Progenitor cell of endocrine pancreas (in vitro differentiated cells): ENCODE measurements at regions not wholly inside any gene's neighbourhood (a gene's known extent, or its start where the extent isn't known, plus 50 kb on each side); places are given as distances from the start of the nearest gene placed in this dataset.

ENCODE experiments used
- DNase-seq: peaks from one replicate; pipeline ENCODE4 v3.0.0; 2021; ENCODE audit warnings: low spot score; ENCODE audit not compliant: unreplicated experiment
- H3K27ac Mint-ChIP-seq: 2 replicates; pipeline ENCODE4 v1.8.0; 2021; ENCODE audit warnings: mild to moderate bottlenecking, moderate library complexity, mixed read lengths
- H3K27me3 Mint-ChIP-seq: 2 replicates; pipeline ENCODE4 v1.8.0; 2021; ENCODE audit warnings: mixed read lengths
- H3K36me3 Mint-ChIP-seq: 2 replicates; pipeline ENCODE4 v1.8.0; 2022; ENCODE audit warnings: mixed read lengths; ENCODE audit not compliant: insufficient read depth
- H3K4me1 Mint-ChIP-seq: 2 replicates; pipeline ENCODE4 v1.8.0; 2021; ENCODE audit warnings: low read depth, mixed read lengths
- H3K4me3 Mint-ChIP-seq: 2 replicates; pipeline ENCODE4 v1.8.0; 2021; ENCODE audit warnings: low read depth, mild to moderate bottlenecking, moderate library complexity, mixed read lengths
- H3K9me3 Mint-ChIP-seq: 2 replicates; pipeline ENCODE4 v1.8.0; 2021; ENCODE audit warnings: low read depth, mixed read lengths
- TF ChIP-seq, protein P1 (sequence below): fragments of 200-600 bp; sonication (generic); IDR thresholded peaks from one replicate; pipeline ENCODE4 v1.5.0; 2021; ENCODE audit warnings: antibody characterized with exemption, mild to moderate bottlenecking; ENCODE audit not compliant: unreplicated experiment

DNA sequence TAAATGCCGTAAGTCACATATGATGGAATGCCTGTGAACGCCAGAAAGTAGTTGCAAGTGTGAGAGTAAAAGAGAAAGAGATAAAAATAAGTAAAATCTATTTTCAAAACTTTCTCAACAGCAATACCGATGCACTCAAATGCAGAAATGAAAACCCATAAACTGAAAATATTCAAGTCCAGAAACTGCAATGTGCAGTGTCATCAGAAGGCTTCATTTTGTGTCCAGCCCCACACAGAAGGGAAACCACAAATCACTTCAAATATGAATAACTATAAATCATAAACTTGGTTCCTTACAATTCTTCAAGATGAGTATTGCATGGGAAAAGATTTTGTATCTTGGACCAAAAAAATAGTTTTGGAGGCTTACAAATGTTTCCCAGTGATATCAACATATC is 375.2 kb upstream of the ANO5 start:
- no peak overlapping the region for H3K4me3 Mint-ChIP-seq
- TF ChIP-seq, protein P1, sequence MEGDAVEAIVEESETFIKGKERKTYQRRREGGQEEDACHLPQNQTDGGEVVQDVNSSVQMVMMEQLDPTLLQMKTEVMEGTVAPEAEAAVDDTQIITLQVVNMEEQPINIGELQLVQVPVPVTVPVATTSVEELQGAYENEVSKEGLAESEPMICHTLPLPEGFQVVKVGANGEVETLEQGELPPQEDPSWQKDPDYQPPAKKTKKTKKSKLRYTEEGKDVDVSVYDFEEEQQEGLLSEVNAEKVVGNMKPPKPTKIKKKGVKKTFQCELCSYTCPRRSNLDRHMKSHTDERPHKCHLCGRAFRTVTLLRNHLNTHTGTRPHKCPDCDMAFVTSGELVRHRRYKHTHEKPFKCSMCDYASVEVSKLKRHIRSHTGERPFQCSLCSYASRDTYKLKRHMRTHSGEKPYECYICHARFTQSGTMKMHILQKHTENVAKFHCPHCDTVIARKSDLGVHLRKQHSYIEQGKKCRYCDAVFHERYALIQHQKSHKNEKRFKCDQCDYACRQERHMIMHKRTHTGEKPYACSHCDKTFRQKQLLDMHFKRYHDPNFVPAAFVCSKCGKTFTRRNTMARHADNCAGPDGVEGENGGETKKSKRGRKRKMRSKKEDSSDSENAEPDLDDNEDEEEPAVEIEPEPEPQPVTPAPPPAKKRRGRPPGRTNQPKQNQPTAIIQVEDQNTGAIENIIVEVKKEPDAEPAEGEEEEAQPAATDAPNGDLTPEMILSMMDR = no peak
- no peaks in the 10 kb centered on the region for H3K9me3 Mint-ChIP-seq
- no peak for DNase-seq
- peaks cover 63% of the 10 kb centered on the region for H3K27me3 Mint-ChIP-seq
- H3K4me1 Mint-ChIP-seq = peaks cover 5% of the 10 kb centered on the region
- H3K36me3 Mint-ChIP-seq = no peaks in the 10 kb centered on the region
- no peak overlapping the region for H3K27ac Mint-ChIP-seq

DNA sequence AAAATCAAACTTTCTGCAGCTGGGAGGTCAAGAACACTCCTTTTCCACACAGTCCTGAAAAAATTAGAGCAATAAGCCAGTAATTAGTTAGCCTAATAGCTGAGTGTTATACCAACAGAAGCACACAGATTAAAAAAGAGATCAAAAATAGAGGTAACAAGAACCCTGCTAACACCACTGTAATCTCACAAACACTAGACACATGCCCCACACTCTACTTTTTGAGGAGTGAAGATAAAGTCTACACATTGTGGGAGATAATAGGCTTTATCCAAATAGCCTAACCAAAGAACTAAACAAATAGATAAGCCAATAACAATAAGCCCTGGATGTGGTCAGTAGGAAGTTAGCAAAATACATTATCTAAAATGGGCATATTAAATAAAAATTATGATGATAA is 372.7 kb upstream of the ANO5 start:
- DNase-seq = no peak
- H3K36me3 Mint-ChIP-seq = no peaks in the 10 kb centered on the region
- H3K4me3 Mint-ChIP-seq = no peak overlapping the region
- peaks cover 5% of the 10 kb centered on the region for H3K4me1 Mint-ChIP-seq
- TF ChIP-seq, protein P1 = no peak
- peaks cover 67% of the 10 kb centered on the region for H3K27me3 Mint-ChIP-seq
- no peak overlapping the region for H3K27ac Mint-ChIP-seq
- no peaks in the 10 kb centered on the region for H3K9me3 Mint-ChIP-seq

DNA sequence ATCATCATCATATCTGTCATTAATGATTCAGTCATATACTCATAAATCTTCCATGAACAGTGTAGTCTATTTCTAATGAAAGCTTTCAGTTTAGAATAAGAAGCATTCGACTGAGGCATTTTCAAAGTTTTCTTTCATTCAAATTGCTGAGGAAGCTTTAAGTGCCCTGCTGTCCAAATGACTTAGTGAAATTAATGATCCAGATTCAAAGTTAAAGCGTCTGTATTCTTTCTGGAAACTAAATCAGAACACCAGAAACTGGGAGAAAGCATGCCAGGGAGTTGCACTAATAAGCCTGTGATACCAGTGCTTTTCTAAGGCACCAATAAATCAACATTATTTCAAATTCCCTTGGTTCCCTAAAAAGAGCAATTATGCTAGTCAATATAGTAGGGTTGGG is 367.8 kb upstream of the ANO5 start:
- H3K4me3 Mint-ChIP-seq = no peak overlapping the region
- H3K36me3 Mint-ChIP-seq = no peaks in the 10 kb centered on the region
- H3K9me3 Mint-ChIP-seq = no peaks in the 10 kb centered on the region
- DNase-seq = no peak
- TF ChIP-seq, protein P1 = no peak
- H3K27ac Mint-ChIP-seq = no peak overlapping the region
- peaks cover 53% of the 10 kb centered on the region for H3K27me3 Mint-ChIP-seq
- H3K4me1 Mint-ChIP-seq = peaks cover 2% of the 10 kb centered on the region

DNA sequence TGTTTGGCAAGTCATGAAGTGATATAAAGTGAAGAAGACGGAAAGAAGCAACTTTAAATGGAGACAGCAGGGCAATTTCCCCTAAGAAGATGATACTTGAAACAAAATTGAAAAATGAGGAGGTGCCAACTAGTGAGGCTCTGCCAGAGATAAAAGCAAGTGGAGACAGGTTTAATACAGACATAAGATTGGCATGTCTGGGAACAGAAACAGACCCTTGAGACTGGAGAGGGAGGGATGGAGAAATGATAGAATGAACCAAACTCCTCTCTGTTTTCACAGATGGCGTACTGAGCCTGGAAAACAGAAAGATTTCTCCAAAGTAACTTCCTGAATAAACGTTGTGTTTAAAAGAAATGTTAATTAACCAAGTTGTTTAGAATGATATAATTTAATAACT is 354.5 kb upstream of the ANO5 start:
- Mint-ChIP-seq H3K36me3 (no peaks in the 10 kb centered on the region), H3K4me1 (peaks cover 5% of the 10 kb centered on the region), H3K27me3 (no peaks in the 10 kb centered on the region), H3K27ac (no peak overlapping the region), H3K4me3 (no peak overlapping the region), H3K9me3 (no peaks in the 10 kb centered on the region)
- TF ChIP-seq, protein P1 = no peak
- no peak for DNase-seq

DNA sequence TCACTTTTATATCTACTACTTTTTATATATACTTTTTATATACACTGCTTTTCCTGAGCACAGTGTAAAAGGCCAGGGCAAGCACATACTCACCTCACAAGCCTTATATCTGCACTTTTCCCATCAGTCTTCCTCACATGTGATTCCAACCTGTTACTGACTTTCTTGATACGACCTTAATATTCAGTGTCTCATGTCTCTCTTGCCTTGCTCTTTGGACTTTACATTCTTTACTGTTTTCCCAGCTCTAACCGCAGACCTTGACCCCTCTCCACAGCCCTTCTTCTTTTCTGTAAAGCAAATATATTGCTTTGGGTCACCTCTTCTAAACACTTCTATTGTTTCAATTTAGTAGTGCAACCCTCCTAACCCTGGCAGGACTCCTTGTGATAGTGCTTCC is 353.1 kb upstream of the ANO5 start:
- DNase-seq = no peak
- H3K36me3 Mint-ChIP-seq = no peaks in the 10 kb centered on the region
- peaks cover 4% of the 10 kb centered on the region for H3K9me3 Mint-ChIP-seq
- H3K27ac Mint-ChIP-seq = no peak overlapping the region
- H3K4me3 Mint-ChIP-seq = no peak overlapping the region
- H3K4me1 Mint-ChIP-seq = peaks cover 5% of the 10 kb centered on the region
- TF ChIP-seq, protein P1 = no peak
- H3K27me3 Mint-ChIP-seq = no peaks in the 10 kb centered on the region

DNA sequence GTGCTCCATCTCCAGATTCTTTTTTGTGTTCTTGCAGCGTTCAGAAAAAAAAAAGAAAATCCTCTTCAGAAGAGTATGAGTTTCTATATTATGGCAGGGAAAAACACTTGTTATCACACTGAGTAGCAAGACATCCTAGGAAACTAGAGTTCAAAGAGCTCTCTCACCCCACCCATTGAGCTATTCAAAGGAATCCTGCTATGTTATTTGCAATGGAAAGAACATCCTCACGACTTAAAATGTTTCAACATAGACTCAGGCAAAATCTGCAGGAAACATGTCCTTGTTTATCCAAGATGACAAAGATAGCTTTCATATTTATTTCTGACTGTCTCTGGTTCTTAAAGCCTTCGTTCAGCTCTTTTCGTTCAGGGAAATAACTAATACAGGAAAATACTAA is 331.6 kb upstream of the ANO5 start:
- no peak for DNase-seq
- no peak overlapping the region for H3K27ac Mint-ChIP-seq
- H3K36me3 Mint-ChIP-seq = no peaks in the 10 kb centered on the region
- H3K4me1 Mint-ChIP-seq = peaks cover 5% of the 10 kb centered on the region
- no peak overlapping the region for H3K4me3 Mint-ChIP-seq
- H3K27me3 Mint-ChIP-seq = no peaks in the 10 kb centered on the region
- no peaks in the 10 kb centered on the region for H3K9me3 Mint-ChIP-seq
- TF ChIP-seq, protein P1 = no peak
